ENCODE measurements at regions not wholly inside any gene's neighbourhood (a gene's known extent, or its start where the extent isn't known, plus 50 kb on each side); places are given as distances from the start of the nearest gene placed in this dataset.

GRCh38 chr2:215770668-215771067 lies 242.7 kb downstream of the MREG start (continued):
- TF ChIP-seq IFI16 (CRISPR knock-in tag; IDR thresholded peaks at IDR 0.05) (no peak), ZNF124 (CRISPR knock-in tag; IDR thresholded peaks at IDR 0.05) (no peak), ZKSCAN8 (CRISPR knock-in tag; IDR thresholded peaks at IDR 0.05) (no peak), NR2C1 (IDR thresholded peaks at IDR 0.05) (no peak), NR2C1 (tag; IDR thresholded peaks at IDR 0.05) (peak; percentile 35; the same call in 1 of the 2 replicates), STAG1 (CRISPR knock-in tag; IDR thresholded peaks at IDR 0.05; ENCODE audit: borderline replicate concordance) (no peak), MTA3 (IDR thresholded peaks at IDR 0.05; ENCODE audit: borderline replicate concordance) (no peak), NEUROD1 (IDR thresholded peaks at IDR 0.05; ENCODE audit: borderline replicate concordance, low read depth, low read length, partially characterized antibody) (no peak), CHAMP1 (IDR thresholded peaks at IDR 0.05) (no peak), MCM7 (IDR thresholded peaks at IDR 0.05) (no peak), XRCC4 (IDR thresholded peaks at IDR 0.05; ENCODE audit: extremely low read depth, insufficient read depth, insufficient read length) (no peak), THAP12 (CRISPR knock-in tag; IDR thresholded peaks at IDR 0.05) (no peak)
